HL-60 (cell line): ENCODE measurements at regions not wholly inside any gene's neighbourhood (a gene's known extent, or its start where the extent isn't known, plus 50 kb on each side); places are given as distances from the start of the nearest gene placed in this dataset.

Experiments used
- DNase-seq, 2 experiments: peaks; one replicate each; pipeline ENCODE4 v3.0.0-alpha.2; 2010 to 2020; ENCODE audit warnings: low read depth in 1 of 2, low spot score in 1 of 2
- H3K27ac ChIP-seq: fragments of 250-450 bp; sonication (Bioruptor Pico); replicated peaks from 2 replicates; pipeline ENCODE4 v1.5.1; 2020; ENCODE audit warnings: mild to moderate bottlenecking, moderate library complexity
- H3K27me3 ChIP-seq: fragments of 250-450 bp; sonication (Bioruptor Pico); 2 replicates; pipeline ENCODE4 v1.5.1; 2021; ENCODE audit warnings: mild to moderate bottlenecking, moderate library complexity; ENCODE audit not compliant: insufficient read depth, poor library complexity, severe bottlenecking
- H3K4me3 ChIP-seq: replicated peaks from 2 replicates; pipeline ENCODE4 v1.5.1; 2011; ENCODE audit warnings: mild to moderate bottlenecking, control low read depth, low read length; ENCODE audit not compliant: insufficient read depth
- CTCF ChIP-seq: IDR thresholded peaks from one replicate; pipeline ENCODE4 v1.5.1; 2011; ENCODE audit warnings: low read length, control low read depth, inconsistent platforms; ENCODE audit not compliant: insufficient read depth
- GABPA ChIP-seq: IDR thresholded peaks from 2 replicates; pipeline ENCODE4 v1.6.1; 2012; ENCODE audit warnings: low read depth
- POLR2AphosphoS5 ChIP-seq: IDR thresholded peaks from 2 replicates; pipeline ENCODE4 v1.6.1; 2012; ENCODE audit warnings: low read depth
- REST ChIP-seq: IDR thresholded peaks from 2 replicates; pipeline ENCODE4 v1.6.1; 2012; ENCODE audit warnings: low read depth; ENCODE audit not compliant: insufficient replicate concordance
- SPI1 ChIP-seq: IDR thresholded peaks from 2 replicates; pipeline ENCODE4 v1.6.1; 2012; ENCODE audit warnings: low read depth, mild to moderate bottlenecking, borderline replicate concordance

- H3K27me3 ChIP-seq, result no peaks in the 10 kb centered on the region
- TF ChIP-seq POLR2AphosphoS5 (no peak), SPI1 (no peak), GABPA (no peak), REST (no peak), CTCF (no peak)
- DNase-seq, result no peak
- no peak overlapping the region for H3K27ac ChIP-seq
- no peak overlapping the region for H3K4me3 ChIP-seq
Measured at GRCh38 chr18:56214706-56215105, 423.7 kb downstream of the TXNL1 start.

GRCh38 chr18:56210520-56210919 is 427.9 kb downstream of the TXNL1 start:
- TF ChIP-seq POLR2AphosphoS5 (no peak), SPI1 (no peak), GABPA (no peak)
- H3K4me3 ChIP-seq, result no peak overlapping the region
- DNase-seq, result no peak
- no peak overlapping the region for H3K27ac ChIP-seq
- no peaks in the 10 kb centered on the region for H3K27me3 ChIP-seq

GRCh38 chr18:56207989-56208388 is 430.4 kb downstream of the TXNL1 start:
- H3K27ac ChIP-seq, result no peak overlapping the region
- no peak for DNase-seq
- no peak for TF ChIP-seq CTCF
- no peak for TF ChIP-seq REST
- TF ChIP-seq POLR2AphosphoS5, result no peak
- TF ChIP-seq GABPA, result no peak
- no peak for TF ChIP-seq SPI1
- H3K4me3 ChIP-seq, result no peak overlapping the region
- no peaks in the 10 kb centered on the region for H3K27me3 ChIP-seq

- H3K27me3 ChIP-seq, result no peaks in the 10 kb centered on the region
- DNase-seq, result no peak
- no peak overlapping the region for H3K4me3 ChIP-seq
- no peak for TF ChIP-seq POLR2AphosphoS5
- TF ChIP-seq GABPA, result no peak
- no peak for TF ChIP-seq CTCF
- no peak for TF ChIP-seq SPI1
- no peak for TF ChIP-seq REST
- H3K27ac ChIP-seq, result no peak overlapping the region
Measured at GRCh38 chr18:56204052-56204451, 434.3 kb downstream of the TXNL1 start.
